Tibial artery (tissue), 4 donors: ENCODE measurements at regions not wholly inside any gene's neighbourhood (a gene's known extent, or its start where the extent isn't known, plus 50 kb on each side); places are given as distances from the start of the nearest gene placed in this dataset.

Source experiments
- DNase-seq, 2 donors: peaks; one replicate each; pipeline ENCODE4 v3.0.0-alpha.2; 2019
- H3K27ac ChIP-seq, 2 donors: fragments of 200-600 bp; sonication (generic) in 1 of 2; 1 replicate in 1 of 2; 2 replicates in 1 of 2; pipeline ENCODE4 v1.5.1; 2018 to 2019; ENCODE audit warnings: mild to moderate bottlenecking in 1 of 2
- H3K27me3 ChIP-seq, 2 donors: fragments of 200-600 bp; sonication (generic) in 1 of 2; one replicate each; pipeline versions ENCODE4 v1.5.1 to v1.6.0; 2016 to 2019
- H3K36me3 ChIP-seq, 3 donors: fragments of 200-600 bp; sonication (generic) in 2 of 3; one replicate each; pipeline ENCODE4 v1.5.1; 2016 to 2019; ENCODE audit warnings: mild to moderate bottlenecking in 2 of 3
- H3K4me1 ChIP-seq, 4 donors: fragments of 200-600 bp; sonication (generic) in 2 of 4; 1 replicate in 3 of 4; 2 replicates in 1 of 4; pipeline ENCODE4 v1.5.1; 2016 to 2019
- H3K4me3 ChIP-seq, 2 donors: fragments of 200-600 bp; sonication (generic) in 1 of 2; 1 replicate in 1 of 2; 2 replicates in 1 of 2; pipeline ENCODE4 v1.5.1; 2018 to 2019; ENCODE audit warnings: mild to moderate bottlenecking in 2 of 2
- H3K9me3 ChIP-seq, 3 donors: fragments of 200-600 bp; sonication (generic) in 1 of 3; one replicate each; pipeline ENCODE4 v1.5.1; 2016 to 2019
- CTCF ChIP-seq, 2 experiments: fragments of 200-600 bp in 1 of 2; fragments of 450-650 bp in 1 of 2; IDR thresholded peaks; one replicate each; pipeline ENCODE4 v1.5.1; 2017 to 2019; ENCODE audit warnings: antibody characterized with exemption in 2 of 2, mild to moderate bottlenecking in 1 of 2, moderate library complexity in 1 of 2
- intact Hi-C: fragments of 100-400 bp; cut with DNase I; formaldehyde crosslinking; loops from one replicate; pipeline ENCODE4 v1.15.0; 2023; ENCODE audit warnings: low total_unique reads

GRCh38 chr18:45357686-45358470, 257.4 kb upstream of the SLC14A2 start:
- Histone ChIP-seq H3K27me3 (no peaks in the 10 kb centered on the region), H3K9me3 (no peaks in the 10 kb centered on the region), H3K4me1 (peaks cover 0 to 26% (median 2%) of the 10 kb centered on the region in 4 donors), H3K36me3 (no peaks in the 10 kb centered on the region), H3K4me3 (no peak overlapping the region), H3K27ac (no peak overlapping the region)
- intact Hi-C loops: no loop called here
- no peak for DNase-seq
- no peak for TF ChIP-seq CTCF (IDR thresholded peaks at IDR 0.05)

GRCh38 chr18:45359275-45360009, 255.8 kb upstream of the SLC14A2 start:
- Histone ChIP-seq H3K27me3 (no peaks in the 10 kb centered on the region), H3K4me3 (no peak overlapping the region), H3K36me3 (no peaks in the 10 kb centered on the region), H3K9me3 (no peaks in the 10 kb centered on the region), H3K27ac (no peak overlapping the region), H3K4me1 (peaks cover 0 to 26% (median 2%) of the 10 kb centered on the region in 4 donors)
- intact Hi-C loops: no loop called here
- no peak for DNase-seq
- no peak for TF ChIP-seq CTCF (IDR thresholded peaks at IDR 0.05)

GRCh38 chr18:45361125-45361851, 254.0 kb upstream of the SLC14A2 start:
- Histone ChIP-seq H3K4me1 (peaks cover 0 to 36% (median 2%) of the 10 kb centered on the region in 4 donors), H3K27ac (no peak overlapping the region), H3K4me3 (no peak overlapping the region), H3K9me3 (no peaks in the 10 kb centered on the region), H3K27me3 (no peaks in the 10 kb centered on the region), H3K36me3 (no peaks in the 10 kb centered on the region)
- DNase-seq: no peak
- intact Hi-C loops: no loop called here
- TF ChIP-seq CTCF (IDR thresholded peaks at IDR 0.05): no peak

GRCh38 chr18:45363196-45363595, 252.1 kb upstream of the SLC14A2 start:
- Histone ChIP-seq H3K4me1 (peaks cover 0 to 41% (median 0%) of the 10 kb centered on the region in 4 donors), H3K27me3 (no peaks in the 10 kb centered on the region), H3K27ac (no peak overlapping the region), H3K36me3 (no peaks in the 10 kb centered on the region), H3K4me3 (no peak overlapping the region), H3K9me3 (no peaks in the 10 kb centered on the region)
- DNase-seq: no peak
- TF ChIP-seq CTCF (IDR thresholded peaks at IDR 0.05): no peak
- intact Hi-C loops: no loop called here

- no peak overlapping the region for H3K4me3 ChIP-seq
- H3K36me3 ChIP-seq: no peaks in the 10 kb centered on the region
- intact Hi-C loops: no loop called here
- no peaks in the 10 kb centered on the region for H3K27me3 ChIP-seq
- H3K27ac ChIP-seq: no peak overlapping the region
- no peak for TF ChIP-seq CTCF (IDR thresholded peaks at IDR 0.05)
- no peaks in the 10 kb centered on the region for H3K9me3 ChIP-seq
- no peak for DNase-seq
- H3K4me1 ChIP-seq: peaks cover 0 to 35% (median 0%) of the 10 kb centered on the region in 4 donors
Observed at GRCh38 chr18:45365835-45366234, 249.4 kb upstream of the SLC14A2 start.
